Muscle layer of duodenum (tissue), 2 donors: ENCODE measurements at regions not wholly inside any gene's neighbourhood (a gene's known extent, or its start where the extent isn't known, plus 50 kb on each side); places are given as distances from the start of the nearest gene placed in this dataset.

ENCODE experiments used
- H3K27ac ChIP-seq: one replicate; pipeline ENCODE4 v1.7.0; 2013; ENCODE audit warnings: mild to moderate bottlenecking, low read length
- H3K27me3 ChIP-seq: one replicate; pipeline ENCODE4 v1.7.0; 2013; ENCODE audit warnings: low read depth, mild to moderate bottlenecking, control low read depth, low read length
- H3K36me3 ChIP-seq, 2 donors: one replicate each; pipeline ENCODE4 v1.7.0; 2013; ENCODE audit warnings: low read length in 2 of 2, control low read depth in 1 of 2, mild to moderate bottlenecking in 1 of 2; ENCODE audit not compliant: insufficient read depth in 2 of 2, control insufficient read depth in 1 of 2
- H3K4me1 ChIP-seq, 2 donors: one replicate each; pipeline ENCODE4 v1.7.0; 2013; ENCODE audit warnings: low read length in 2 of 2, mild to moderate bottlenecking in 2 of 2, control low read depth in 1 of 2, moderate library complexity in 1 of 2; ENCODE audit not compliant: insufficient read depth in 2 of 2, control insufficient read depth in 1 of 2
- H3K4me3 ChIP-seq, 2 donors: one replicate each; pipeline ENCODE4 v1.7.0; 2013; ENCODE audit warnings: low read length in 2 of 2, low read depth in 1 of 2, mild to moderate bottlenecking in 1 of 2
- H3K9me3 ChIP-seq, 2 donors: one replicate each; pipeline ENCODE4 v1.7.0; 2013; ENCODE audit warnings: low read length in 2 of 2, control low read depth in 1 of 2, mild to moderate bottlenecking in 1 of 2; ENCODE audit not compliant: control insufficient read depth in 1 of 2
- donor health status: healthy.

- no peak overlapping the region for H3K4me3 ChIP-seq
- no peak overlapping the region for H3K27ac ChIP-seq
These were observed 711.8 kb upstream of the CHD1 start for GRCh38 chr5:99640646-99641045.

GRCh38 chr5:99639905-99640304 is 711.1 kb upstream of the CHD1 start:
- Histone ChIP-seq H3K9me3 (peaks cover 0 to 2% of the 10 kb centered on the region in 2 donors), H3K36me3 (no peaks in the 10 kb centered on the region)

More at GRCh38 chr5:99640646-99641045, 711.8 kb upstream of the CHD1 start:
- Histone ChIP-seq H3K4me1 (no peaks in the 10 kb centered on the region), H3K36me3 (no peaks in the 10 kb centered on the region), H3K27me3 (no peaks in the 10 kb centered on the region), H3K9me3 (peaks cover 0 to 2% of the 10 kb centered on the region in 2 donors)

GRCh38 chr5:99636663-99637062 is 707.9 kb upstream of the CHD1 start:
- H3K9me3 ChIP-seq, result no peaks in the 10 kb centered on the region
- no peaks in the 10 kb centered on the region for H3K27me3 ChIP-seq

More at GRCh38 chr5:99639905-99640304, 711.1 kb upstream of the CHD1 start:
- no peaks in the 10 kb centered on the region for H3K4me1 ChIP-seq
- H3K27me3 ChIP-seq, result no peaks in the 10 kb centered on the region
- no peak overlapping the region for H3K27ac ChIP-seq
- no peak overlapping the region for H3K4me3 ChIP-seq

DNA sequence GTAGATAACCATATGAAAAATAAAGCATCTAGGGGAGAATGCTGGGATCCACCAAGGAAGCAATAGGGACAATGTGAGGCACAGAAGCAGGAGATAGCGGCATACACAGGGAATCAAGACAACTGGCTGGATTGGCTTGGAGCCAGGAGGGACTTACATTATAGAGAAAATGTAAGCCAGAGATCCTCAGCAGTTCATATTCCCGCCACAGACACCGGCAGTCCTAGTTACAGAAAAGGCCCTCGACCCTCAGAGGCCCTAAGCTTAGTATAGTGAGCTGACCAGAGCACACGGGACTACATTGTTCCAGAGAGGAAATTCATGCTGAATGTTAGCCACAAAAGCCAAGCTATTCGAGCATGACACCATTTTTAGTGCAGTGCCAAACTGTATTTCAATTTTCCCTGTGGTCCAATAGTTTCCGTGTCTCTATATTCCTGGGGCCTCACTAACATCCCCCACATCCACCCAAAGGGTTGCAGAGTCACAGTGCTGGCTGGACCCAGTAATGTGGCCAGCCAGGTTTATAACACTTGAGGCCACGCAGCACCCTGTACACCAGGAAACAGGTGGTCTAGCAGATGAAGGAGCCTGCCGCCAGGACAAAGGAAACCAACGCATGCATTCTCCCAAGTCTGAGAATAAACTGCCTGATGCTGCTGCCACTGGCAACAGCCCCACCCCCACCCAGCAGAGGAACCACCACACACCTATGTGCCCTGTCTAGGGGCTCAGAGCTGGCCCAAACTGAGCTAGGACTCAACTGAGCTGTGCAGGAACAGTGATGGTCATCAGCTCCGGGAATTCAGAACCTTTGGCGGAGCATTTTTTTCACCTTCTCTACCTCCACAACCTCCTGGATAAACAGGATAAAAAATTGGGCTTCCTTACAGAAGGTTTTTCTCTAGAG is 693.2 kb upstream of the CHD1 start:
- Histone ChIP-seq H3K4me1 (no peaks in the 10 kb centered on the region), H3K27ac (no peak overlapping the region), H3K9me3 (no peaks in the 10 kb centered on the region), H3K27me3 (no peaks in the 10 kb centered on the region), H3K36me3 (no peaks in the 10 kb centered on the region), H3K4me3 (no peak overlapping the region)

More at GRCh38 chr5:99636663-99637062, 707.9 kb upstream of the CHD1 start:
- Histone ChIP-seq H3K27ac (no peak overlapping the region), H3K4me1 (no peaks in the 10 kb centered on the region), H3K36me3 (no peaks in the 10 kb centered on the region), H3K4me3 (no peak overlapping the region)

GRCh38 chr5:99617335-99617734 is 688.5 kb upstream of the CHD1 start:
- H3K27ac ChIP-seq, result no peak overlapping the region
- H3K27me3 ChIP-seq, result no peaks in the 10 kb centered on the region
- no peak overlapping the region for H3K4me3 ChIP-seq
- H3K9me3 ChIP-seq, result no peaks in the 10 kb centered on the region
- H3K4me1 ChIP-seq, result no peaks in the 10 kb centered on the region
- H3K36me3 ChIP-seq, result no peaks in the 10 kb centered on the region

- Histone ChIP-seq H3K9me3 (no peaks in the 10 kb centered on the region), H3K4me1 (no peaks in the 10 kb centered on the region), H3K27me3 (no peaks in the 10 kb centered on the region)
These were observed 686.1 kb upstream of the CHD1 start for GRCh38 chr5:99614888-99615287.

GRCh38 chr5:99607124-99607523 is 678.3 kb upstream of the CHD1 start:
- no peaks in the 10 kb centered on the region for H3K9me3 ChIP-seq

More at GRCh38 chr5:99614888-99615287, 686.1 kb upstream of the CHD1 start:
- Histone ChIP-seq H3K36me3 (no peaks in the 10 kb centered on the region), H3K4me3 (no peak overlapping the region), H3K27ac (no peak overlapping the region)

GRCh38 chr5:99605904-99606303 is 677.1 kb upstream of the CHD1 start:
- Histone ChIP-seq H3K4me3 (no peak overlapping the region), H3K9me3 (no peaks in the 10 kb centered on the region), H3K36me3 (no peaks in the 10 kb centered on the region), H3K27me3 (no peaks in the 10 kb centered on the region), H3K4me1 (no peaks in the 10 kb centered on the region), H3K27ac (no peak overlapping the region)

More at GRCh38 chr5:99607124-99607523, 678.3 kb upstream of the CHD1 start:
- H3K27me3 ChIP-seq, result no peaks in the 10 kb centered on the region
- H3K27ac ChIP-seq, result no peak overlapping the region
- no peaks in the 10 kb centered on the region for H3K36me3 ChIP-seq
- no peaks in the 10 kb centered on the region for H3K4me1 ChIP-seq
- H3K4me3 ChIP-seq, result no peak overlapping the region

- H3K36me3 ChIP-seq, result no peaks in the 10 kb centered on the region
These were observed 672.1 kb upstream of the CHD1 start for GRCh38 chr5:99600952-99601351.

GRCh38 chr5:99590806-99591205 is 662.0 kb upstream of the CHD1 start:
- no peaks in the 10 kb centered on the region for H3K4me1 ChIP-seq
- no peak overlapping the region for H3K4me3 ChIP-seq
- H3K27me3 ChIP-seq, result no peaks in the 10 kb centered on the region
- no peaks in the 10 kb centered on the region for H3K9me3 ChIP-seq
- no peak overlapping the region for H3K27ac ChIP-seq
- no peaks in the 10 kb centered on the region for H3K36me3 ChIP-seq

More at GRCh38 chr5:99600952-99601351, 672.1 kb upstream of the CHD1 start:
- H3K27me3 ChIP-seq, result no peaks in the 10 kb centered on the region
- H3K4me3 ChIP-seq, result no peak overlapping the region
- H3K9me3 ChIP-seq, result no peaks in the 10 kb centered on the region
- H3K4me1 ChIP-seq, result no peaks in the 10 kb centered on the region
- no peak overlapping the region for H3K27ac ChIP-seq

DNA sequence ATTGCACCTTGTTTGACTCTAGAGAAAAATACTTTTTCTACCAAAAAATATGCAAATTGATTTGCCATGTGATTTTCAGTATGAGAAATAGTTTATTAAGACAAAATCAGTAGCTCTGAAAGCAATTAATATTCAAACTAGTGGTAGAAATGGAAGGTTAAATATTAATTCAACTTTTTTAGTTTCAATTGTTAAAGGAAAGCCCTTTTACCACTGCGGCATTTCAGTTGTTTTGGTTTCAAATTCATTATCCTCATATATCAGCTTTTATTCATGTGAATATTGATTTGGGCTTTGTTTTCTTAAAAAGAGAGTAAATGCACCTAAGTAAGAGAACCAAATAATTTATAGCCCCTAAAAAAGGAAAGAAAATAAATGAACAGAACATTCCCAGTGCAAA is 660.6 kb upstream of the CHD1 start:
- H3K4me1 ChIP-seq, result no peaks in the 10 kb centered on the region
- H3K4me3 ChIP-seq, result no peak overlapping the region
- no peaks in the 10 kb centered on the region for H3K27me3 ChIP-seq
- H3K36me3 ChIP-seq, result no peaks in the 10 kb centered on the region
- no peak overlapping the region for H3K27ac ChIP-seq
- H3K9me3 ChIP-seq, result no peaks in the 10 kb centered on the region
